GM12873 (cell line): ENCODE measurements at regions not wholly inside any gene's neighbourhood (a gene's known extent, or its start where the extent isn't known, plus 50 kb on each side); places are given as distances from the start of the nearest gene placed in this dataset.
A peak's percentile ranks its signal among the peaks of the same experiment; 100 is the strongest.

Experiments used
- TF ChIP-seq, protein P1 (sequence below): IDR thresholded peaks from 2 replicates; pipeline ENCODE4 v1.5.1; 2012; ENCODE audit warnings: low read depth, mild to moderate bottlenecking, moderate library complexity, low read length, control low read depth; ENCODE audit not compliant: insufficient read depth; ENCODE audit errors: missing control alignments

GRCh38 chr10:58068809-58069208 lies 198.9 kb downstream of the IPMK start:
- TF ChIP-seq, protein P1, sequence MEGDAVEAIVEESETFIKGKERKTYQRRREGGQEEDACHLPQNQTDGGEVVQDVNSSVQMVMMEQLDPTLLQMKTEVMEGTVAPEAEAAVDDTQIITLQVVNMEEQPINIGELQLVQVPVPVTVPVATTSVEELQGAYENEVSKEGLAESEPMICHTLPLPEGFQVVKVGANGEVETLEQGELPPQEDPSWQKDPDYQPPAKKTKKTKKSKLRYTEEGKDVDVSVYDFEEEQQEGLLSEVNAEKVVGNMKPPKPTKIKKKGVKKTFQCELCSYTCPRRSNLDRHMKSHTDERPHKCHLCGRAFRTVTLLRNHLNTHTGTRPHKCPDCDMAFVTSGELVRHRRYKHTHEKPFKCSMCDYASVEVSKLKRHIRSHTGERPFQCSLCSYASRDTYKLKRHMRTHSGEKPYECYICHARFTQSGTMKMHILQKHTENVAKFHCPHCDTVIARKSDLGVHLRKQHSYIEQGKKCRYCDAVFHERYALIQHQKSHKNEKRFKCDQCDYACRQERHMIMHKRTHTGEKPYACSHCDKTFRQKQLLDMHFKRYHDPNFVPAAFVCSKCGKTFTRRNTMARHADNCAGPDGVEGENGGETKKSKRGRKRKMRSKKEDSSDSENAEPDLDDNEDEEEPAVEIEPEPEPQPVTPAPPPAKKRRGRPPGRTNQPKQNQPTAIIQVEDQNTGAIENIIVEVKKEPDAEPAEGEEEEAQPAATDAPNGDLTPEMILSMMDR: no peak

- TF ChIP-seq, protein P1: no peak
Measured at GRCh38 chr10:58066979-58067378, 200.7 kb downstream of the IPMK start.

DNA sequence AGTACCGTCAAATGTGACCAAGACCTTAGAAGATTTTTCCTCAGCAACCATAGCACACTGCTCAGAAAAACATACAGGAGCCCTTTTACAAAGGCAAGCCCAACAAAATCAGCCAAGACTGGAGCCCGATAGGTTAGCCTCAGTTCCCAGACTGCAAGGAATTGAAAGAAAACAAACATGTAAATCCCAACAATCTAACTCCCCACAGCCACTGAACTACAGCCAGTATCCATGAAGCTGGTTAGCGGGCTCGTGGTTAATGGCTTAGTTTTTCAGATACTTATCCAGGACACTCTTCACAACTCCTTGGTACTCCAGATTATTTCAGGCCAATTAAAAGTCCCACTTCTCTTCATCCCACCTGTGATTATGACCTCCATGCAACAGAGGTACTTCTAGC lies 201.6 kb downstream of the IPMK start:
- TF ChIP-seq, protein P1: no peak

- TF ChIP-seq, protein P1: no peak
Measured at GRCh38 chr10:58065529-58065815, 202.2 kb downstream of the IPMK start.

DNA sequence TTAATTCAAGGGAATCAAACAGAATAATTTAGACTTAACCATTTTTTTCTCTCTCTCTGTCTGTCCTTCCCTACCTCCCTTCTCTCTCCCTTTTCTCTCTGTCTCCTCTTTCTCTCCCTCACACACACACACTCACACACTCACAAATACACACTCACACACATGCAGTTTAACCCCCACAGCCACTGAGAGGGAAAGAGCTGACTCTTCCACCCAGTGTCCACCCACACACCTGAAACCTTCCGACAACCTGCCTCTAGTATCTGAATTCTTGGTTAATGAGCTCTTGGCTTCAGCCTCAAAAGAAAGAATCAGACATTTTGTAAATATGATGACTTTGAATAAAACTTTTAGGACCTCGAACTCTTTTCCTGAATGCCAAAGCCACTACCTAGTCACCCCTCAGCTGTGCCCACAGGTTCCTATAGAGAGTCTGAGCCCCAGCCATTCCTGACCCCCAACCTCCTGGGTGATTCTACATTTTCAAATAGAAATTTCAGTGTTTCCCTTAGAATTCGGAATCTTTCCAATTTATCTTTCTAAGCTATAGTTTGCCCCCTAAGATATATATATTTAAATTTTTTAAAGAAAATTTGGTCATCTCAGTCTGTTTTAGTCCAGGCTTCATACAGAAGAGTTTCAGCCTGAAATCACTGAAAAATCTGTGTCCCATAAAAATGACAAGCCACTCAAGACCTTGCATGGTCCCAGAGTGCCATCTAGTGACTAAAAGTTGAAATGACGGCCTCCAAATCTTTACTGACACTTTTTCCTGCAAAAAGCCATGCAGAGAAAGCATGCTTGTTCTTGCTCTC lies 202.8 kb downstream of the IPMK start:
- TF ChIP-seq, protein P1: peak; percentile 65

GRCh38 chr10:58063861-58064480 lies 203.7 kb downstream of the IPMK start:
- TF ChIP-seq, protein P1: no peak

DNA sequence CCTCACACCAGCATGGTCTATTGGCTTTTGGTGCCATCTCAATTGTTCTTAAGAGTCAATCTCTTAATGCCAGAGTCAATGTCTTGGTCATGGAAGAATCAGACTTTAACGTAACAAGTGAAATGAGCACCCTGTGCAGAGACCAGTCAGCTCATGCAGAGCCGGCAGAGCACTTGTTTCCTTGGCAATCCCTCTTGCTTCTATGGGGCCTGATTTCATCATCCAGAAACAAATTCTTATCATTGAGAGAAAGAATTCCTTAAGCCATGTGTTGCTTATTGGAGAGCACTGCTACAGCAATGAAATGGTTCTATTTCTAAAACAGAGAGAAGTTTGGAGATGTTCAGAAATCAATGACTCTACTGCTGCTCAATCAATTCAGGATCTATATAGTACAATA lies 212.8 kb downstream of the IPMK start:
- TF ChIP-seq, protein P1: no peak
